Ureter (tissue), 1 donor: ENCODE measurements at regions not wholly inside any gene's neighbourhood (a gene's known extent, or its start where the extent isn't known, plus 50 kb on each side); places are given as distances from the start of the nearest gene placed in this dataset.

Source experiments
- DNase-seq: peaks from one replicate; pipeline ENCODE4 v3.0.0-alpha.2; 2020; ENCODE audit warnings: low spot score
- donor health status: DM: yes; HTN: yes; CAD: no.

DNA sequence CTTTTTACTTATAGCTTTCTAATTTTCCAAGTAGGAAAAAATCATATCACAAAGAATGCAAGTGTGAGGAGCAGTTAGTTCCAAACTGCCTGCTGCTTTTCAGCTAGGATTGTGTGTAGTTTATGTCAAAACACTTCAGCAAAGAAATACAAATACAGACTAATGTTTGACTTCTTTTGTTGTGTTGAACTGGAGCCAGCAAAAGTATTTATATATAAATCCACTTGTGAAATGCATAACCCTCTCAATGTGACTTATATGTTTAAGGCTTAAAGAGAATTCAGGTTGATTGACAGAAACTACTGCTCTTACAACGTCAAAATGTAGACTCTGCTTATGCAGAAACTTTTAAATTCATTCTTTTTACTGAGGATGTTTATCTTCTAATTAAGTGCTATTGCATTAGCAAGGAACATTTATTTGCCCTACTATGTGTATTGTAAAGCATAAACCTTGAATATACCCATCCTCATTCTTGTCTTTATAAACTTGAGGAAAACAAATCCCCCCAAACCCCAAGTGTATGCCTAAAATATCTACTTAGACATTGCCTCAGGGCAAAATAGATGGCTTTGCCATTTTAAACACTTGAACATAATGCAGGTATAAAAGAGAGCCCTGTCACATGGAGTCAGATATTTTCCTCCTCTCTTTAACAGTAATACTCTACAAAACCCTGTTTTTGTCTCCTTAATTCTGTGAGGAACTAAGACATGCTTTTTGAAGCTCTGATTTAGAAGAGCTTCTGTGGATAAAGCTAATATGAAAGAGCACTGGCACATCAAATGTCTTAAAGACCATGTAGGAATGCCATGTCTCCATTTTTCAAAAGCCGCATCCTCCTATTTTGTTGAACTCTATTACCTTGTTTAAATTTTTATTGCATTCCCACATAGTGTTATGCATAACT lies 302.8 kb upstream of the TBC1D5 start:
- no peak for DNase-seq

DNA sequence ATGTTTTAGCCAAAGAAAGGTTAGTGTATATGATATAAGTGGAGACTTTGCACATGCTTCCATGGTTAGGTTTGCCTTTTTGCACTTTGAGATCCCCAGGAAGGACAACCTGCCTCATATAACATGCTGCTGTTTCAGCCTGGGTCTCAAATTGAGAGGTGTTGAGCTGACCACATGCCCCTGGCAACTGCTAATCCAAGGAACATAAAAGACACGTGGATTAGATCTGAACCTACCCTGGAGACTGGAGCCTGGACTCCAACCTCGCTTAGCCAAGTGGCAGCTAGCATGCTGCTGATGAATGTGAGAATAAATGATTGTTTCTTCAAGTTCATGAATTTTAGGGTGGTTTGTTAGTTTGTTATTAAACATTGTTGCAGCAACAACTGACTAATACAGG lies 301.8 kb upstream of the TBC1D5 start:
- DNase-seq = no peak

DNA sequence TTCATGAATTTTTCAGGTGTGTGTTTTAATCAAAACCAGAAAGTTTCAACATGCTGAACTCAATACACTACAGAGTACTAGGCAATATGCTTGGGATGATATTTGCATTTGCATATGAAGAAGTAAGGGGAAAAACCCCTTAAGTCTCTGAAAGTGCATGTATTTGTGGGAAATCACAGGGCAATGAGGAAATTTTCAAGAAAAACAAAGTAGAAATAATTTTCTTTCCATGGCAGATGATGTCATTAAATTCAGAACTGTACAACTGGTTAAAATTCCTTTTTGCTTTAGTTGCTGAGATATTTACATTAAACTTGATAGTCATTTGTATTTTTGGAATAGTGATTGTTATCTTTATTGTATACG lies 294.0 kb upstream of the TBC1D5 start:
- no peak for DNase-seq

DNA sequence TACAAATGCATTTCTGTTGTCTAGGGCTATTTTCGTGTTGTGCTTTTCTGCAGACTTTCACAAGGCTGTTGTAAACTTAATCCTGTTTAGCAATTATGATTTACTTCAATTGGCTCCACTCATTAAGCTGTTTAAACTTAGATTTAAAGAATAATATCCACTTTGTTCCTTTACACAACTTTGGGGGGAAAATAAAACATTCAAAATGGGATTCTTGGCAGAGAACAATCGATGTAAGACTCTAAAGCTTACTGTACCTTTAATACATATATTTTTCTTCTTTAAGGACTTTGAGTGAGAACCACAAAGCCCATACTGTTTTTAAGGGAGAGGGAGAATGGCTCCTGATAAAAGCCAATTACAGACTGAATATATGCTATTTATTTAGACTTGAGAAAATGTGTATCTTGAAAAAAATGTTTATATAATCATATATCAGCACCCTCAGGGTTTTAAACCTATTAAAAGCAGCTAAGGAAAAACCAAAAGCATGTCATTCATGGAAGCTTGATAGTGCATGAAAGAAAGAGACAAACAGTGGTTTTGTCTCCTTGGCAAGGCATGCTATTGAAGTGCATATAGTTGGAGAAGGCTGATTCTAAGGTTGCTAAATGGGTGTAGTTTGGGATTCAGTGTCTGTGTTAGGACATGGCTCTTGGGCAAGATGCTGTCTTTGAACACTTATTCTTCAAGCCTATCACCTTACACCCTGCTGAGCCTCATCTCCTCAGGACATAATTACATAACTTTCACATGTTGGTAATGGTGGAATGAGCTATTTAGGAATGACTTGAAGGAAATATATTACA lies 293.4 kb upstream of the TBC1D5 start:
- no peak for DNase-seq

DNA sequence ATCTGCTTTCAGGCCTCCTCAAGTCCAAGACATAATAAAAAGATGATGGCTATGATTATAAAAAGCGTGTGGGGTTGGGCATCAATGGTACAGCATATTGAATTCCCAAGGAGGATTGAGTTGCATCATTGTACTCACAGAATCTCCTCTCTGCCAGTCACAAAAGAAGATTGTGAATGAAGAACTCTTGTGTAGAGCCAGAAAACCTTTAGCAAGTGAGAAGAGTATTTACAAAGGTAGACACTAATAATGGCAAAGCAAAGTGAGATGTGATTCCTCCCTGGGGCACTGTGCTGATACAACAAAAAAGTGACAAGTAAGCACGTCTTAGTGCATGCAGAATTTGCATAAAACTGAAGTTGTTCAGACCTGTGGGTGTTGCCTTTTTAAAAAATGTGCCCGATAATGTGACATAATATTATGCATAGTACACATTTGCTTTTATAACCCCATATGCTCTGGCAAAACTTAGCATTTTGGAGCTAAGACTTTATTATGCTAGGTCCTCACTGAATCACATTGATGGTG lies 291.2 kb upstream of the TBC1D5 start:
- no peak for DNase-seq

DNA sequence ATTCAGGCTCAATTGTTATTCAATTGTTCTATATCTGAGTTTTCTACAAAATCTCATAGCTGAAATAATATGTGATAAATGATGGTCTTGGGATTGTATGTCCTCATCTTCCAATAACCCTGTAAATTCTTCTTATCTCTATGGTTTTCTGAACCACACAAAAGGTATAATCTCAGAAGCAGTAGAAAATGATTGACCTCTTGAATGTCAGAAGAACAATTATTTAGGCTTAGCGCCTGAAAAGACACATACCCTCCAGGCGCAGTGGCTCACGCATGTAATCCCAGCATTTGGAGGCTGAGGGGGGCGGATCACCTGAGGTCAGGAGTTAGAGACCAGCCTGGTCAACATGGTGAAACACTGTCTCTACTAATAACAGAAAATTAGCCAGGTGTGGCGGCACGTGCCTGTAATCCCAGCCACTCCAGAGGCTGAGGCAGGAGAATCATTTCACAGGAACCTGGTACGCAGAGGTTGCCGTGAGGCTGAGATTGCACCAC lies 288.0 kb upstream of the TBC1D5 start:
- DNase-seq = no peak

DNA sequence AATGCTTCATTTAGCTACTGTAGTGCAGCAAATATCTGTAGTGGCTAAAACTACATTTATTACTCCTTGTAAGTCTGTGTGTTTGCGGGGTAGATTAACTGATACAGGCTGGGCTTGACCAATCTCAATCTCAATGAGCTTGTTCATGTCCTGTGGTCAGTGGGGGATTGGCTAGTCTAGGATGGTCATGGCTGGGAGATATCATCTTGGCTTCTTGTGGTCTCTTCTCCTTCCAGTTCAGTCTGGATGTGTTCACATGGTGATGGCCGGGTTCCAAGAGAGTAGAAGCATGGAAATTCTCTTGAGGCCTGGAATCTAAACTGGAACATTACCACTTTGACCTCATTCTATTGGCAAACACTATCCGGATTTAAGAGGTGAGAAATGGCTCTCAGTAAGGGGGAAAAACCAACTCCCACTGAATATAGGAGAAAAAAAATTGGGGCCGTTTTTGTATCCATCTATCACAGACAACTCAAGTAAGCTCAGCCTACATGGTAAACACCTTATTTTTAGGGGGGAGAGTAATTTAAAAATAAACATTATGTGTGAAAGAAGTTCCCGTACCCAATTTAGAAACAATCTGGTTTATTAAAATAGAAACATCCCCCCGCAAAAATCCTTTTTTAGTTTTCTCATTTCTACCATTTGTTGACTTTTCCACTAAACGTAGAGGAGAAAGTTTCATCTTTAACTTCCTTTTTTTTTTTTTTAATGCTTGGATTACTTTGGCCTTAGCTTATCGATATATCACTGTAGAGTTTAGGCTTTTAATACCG lies 284.9 kb upstream of the TBC1D5 start:
- no peak for DNase-seq

DNA sequence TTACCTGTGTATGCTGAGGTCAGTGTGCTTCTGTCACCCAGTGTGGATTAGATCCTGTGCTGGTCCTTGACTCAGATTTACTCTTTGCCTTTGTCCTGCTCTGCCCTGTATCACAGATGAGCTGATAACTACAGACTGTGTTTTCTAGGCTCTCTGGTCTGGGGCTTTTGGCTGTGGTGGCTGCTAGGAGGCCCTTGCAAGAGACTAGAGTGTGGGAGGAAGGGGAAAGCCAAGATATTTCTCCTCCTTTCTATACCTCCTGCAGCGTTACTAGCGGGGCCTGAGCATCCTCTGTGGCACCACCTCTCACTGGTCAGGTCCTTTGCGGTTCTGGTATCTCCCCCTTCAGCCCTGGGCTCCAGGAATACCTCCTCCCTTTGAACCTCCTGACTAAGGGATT lies 282.3 kb upstream of the TBC1D5 start:
- no peak for DNase-seq

DNA sequence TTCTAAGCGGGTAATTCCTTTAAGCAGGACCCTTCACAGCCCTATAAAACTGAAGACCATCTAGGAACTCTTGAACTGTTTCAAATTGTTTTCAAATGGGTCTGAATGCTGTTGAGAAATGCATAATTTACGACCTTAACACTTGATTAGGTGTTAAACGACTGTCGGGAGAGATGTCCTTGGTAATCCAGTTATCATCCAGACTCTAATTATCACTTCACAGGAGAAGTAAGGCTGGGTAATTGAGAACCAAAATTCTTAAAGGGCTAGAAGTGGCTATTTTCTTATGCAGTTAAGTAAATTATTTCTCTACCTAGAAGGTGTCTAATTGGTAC lies 276.7 kb upstream of the TBC1D5 start:
- no peak for DNase-seq

DNA sequence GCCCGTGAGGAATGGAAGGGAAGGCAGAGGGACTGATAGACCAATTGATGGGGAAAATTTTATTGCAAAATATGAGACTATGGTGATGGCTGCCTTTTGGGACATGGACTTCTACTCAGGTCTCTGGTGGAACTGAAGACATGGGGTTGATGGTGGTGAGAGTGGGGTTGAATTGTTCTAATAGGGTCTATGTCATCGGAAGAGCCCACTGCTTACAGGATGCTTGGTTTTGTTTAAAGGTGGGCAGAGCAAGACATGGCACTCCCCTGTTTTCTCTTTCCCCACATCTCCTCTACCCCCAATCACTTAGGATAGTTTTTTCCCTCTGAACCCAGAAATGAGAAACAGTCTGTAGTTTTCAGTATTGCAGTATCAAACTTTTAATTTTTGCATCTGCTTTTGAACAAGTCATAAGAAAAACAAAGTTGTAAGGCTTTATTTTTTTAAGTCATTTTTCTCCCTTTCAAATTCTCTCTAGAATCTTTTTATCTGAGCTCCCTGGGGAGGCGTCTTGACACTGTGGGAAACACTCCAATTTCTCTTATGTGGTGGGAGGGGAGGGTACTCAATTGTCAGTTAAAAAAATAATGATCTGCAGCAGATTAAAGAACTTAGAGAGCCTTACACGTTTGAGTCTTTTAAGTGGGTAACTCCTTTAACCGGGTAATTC lies 276.2 kb upstream of the TBC1D5 start:
- DNase-seq = no peak

DNA sequence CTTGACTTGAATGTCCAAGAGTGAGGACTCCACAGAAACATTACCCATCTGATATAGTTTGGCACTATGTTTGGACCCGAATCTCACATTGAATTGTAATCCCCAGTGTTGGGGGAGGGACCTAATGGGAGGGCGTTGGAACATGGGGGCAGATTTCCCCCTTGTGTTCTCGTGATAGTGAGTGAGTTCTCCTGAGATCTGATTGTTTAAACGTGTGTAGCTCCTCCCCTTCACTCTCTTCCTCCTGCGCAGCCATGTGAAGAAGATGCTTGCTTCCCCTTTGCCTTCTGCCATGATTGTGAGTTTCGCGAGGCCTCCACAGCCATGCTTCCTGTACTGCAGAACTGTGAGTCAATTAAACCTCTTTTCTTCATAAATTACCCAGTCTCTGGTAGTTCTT lies 273.9 kb upstream of the TBC1D5 start:
- no peak for DNase-seq

DNA sequence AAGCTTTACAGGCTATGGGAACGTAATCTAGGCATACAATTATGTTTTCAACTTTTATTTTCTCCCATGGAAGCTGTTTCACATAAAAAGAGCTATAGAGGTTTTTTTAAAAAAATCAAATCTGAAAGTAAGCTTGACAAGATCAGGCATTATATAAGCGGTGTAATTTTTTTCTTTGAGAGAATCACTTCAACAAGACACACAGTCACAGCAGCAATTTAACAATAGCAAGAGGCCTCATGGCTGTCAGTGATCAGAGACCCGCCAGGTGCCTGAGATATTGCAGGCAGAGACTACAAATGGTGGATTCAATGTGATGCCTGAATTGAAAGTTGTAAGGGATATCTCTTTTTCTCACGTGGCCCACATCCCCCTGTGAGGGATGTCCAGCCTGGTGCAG lies 270.5 kb upstream of the TBC1D5 start:
- no peak for DNase-seq

DNA sequence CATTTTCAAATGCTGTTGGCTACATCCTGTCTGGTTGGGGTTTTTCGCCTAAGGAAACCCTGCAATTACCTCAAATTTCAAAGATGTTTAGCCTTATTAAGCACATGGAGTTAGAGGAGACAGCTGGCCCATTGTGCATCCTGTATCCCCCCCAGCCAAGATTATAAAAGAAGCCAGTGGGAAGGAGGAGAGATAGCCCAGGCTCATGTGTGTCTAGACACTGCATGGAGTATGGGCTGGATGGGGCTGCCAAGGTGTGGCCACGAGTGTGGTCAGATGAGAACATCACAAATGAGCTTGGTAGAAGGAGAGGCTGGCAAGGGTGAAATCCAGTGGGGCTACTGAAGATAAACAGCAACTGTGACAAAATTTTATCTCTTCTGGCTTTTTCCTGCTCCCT lies 270.0 kb upstream of the TBC1D5 start:
- DNase-seq = no peak

DNA sequence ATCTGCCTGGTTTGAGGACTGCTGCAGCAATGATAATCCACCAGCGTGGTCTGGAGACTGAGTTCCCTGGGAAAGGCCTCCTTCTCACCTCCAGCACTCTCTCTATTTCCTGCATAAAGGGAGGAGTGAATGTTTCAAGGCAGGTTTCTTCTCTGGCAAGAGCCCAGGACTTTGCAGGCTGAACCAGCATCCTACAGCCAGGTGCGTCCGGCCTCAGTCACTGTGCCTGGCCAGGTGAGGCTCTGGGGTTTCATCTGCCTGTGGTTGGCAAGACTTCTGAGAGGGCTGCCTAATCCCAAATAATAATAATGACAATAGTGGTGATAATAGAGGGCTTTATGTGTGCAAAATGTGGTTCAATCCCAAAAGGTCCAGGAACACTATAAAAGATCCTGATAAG lies 269.0 kb upstream of the TBC1D5 start:
- no peak for DNase-seq

DNA sequence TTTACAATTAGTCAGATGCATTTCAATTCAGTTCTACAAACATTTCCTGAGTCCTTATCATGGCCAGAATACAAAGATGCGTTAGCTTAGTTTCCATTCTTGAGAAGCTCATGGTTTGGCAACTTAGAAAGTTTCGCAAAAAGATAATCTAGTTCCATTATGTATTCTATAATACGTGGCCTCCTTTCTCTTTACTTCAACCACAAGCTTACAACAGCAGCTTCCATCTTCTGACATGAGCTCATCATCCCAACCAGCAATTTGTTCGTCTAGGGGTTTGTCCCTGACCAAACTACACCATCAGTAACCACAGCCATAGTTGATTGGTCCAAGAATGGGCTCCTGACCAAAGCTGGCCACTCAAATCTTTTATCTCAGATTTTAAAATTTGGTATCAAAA lies 267.6 kb upstream of the TBC1D5 start:
- no peak for DNase-seq

DNA sequence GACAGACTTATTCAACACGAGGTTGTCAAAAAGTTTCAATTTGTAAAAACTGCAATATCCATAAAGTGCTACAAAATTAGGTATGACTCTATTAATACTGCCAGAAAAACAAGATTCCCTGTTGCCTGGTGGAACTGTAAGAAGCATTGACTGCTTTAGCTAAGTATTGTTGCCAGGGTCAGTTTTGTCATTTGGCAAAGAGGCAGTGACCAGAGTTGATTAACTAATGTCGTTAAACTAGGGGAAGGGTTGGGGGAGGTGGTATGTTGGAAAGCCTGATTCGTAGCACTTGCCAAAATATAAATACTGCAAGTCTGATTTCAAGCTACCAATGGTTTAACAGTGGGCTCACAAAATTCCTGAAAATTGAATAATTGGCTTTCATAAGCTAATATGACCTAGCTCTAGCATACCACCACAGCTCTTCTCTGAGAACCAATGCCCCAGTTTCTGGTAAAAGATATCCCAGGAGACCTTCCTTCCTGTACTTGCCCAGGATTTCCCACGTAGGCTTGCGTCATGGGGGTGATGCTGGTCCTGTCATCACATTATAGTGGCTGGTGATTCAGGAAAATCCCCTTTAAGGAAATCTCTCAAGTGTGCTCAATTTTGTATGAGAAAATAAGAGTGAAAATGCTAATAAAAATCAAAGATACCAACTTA lies 266.4 kb upstream of the TBC1D5 start:
- no peak for DNase-seq

DNA sequence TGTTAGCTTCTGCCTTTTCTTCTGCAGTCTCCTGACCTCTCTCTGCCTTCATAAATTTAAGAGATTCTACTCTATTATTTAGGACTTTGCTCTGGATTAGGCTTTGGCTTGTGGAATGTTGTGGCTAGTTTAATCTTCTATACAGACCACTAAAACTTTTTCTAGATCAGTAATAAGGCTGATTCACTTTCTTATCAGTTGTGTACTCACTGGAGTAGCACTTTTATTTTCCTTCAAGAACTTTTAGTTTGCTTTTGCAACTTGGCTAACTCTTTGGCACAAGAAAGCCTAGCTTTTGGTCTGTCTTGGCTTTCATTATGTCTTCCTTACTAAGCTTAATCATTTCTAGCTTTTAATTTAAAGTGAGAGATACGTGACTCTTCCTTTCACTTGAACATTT lies 265.5 kb upstream of the TBC1D5 start:
- no peak for DNase-seq

DNA sequence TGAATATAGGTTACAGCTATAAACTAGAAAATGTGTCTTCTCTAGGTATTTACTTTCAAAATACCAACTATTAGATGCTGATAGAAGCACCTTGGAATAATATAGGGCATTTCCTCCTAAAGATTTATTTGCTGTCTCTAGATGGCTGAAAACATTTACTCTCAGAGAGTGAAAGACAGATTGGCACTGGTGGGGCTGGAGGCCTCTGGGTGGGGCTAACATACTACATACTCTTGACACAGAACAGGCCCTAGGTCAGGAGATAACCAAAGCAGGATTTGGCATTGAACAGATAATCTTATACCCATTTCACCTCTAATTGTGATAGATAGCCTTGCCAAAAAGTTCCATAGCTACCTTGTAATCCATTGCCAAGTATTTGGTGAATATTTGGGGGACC lies 253.3 kb upstream of the TBC1D5 start:
- DNase-seq = no peak

DNA sequence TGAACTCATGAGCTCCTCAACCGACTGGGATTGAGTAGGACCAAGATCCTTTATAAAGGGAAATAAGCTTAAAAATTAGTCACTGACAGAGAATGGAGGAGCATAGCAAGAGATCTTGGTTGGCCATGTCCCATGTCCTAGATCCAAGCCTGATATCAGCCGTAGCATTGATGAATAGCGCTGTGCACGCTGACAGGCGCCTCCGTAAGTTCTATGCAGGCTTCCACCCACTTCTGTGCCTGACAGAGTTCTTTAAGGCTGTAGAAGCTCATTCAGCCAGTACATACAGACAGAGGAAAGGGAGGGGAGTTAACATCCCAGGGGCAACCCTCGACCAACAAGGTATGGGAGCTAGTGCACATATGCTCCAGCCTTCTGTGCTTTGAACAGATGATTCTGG lies 251.7 kb upstream of the TBC1D5 start:
- no peak for DNase-seq

DNA sequence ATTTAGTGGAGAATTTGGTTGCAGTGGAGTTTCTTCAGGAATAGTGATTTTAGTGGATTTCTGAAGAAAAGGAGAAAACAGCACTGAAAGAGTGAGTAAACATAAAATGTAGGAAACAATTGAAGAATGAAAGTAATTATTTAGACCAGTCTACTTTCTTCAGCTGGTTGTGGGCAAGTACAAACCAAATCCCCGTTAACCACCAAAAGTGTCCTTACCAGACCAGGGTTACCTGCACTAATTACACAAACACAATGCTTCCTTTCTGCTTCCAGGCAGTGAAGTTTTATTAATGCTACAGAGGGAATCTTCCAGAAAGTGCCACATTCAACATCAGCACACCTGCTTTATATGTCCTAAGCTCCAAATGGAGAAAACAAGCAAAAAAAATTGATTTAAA lies 248.0 kb upstream of the TBC1D5 start:
- DNase-seq = no peak

DNA sequence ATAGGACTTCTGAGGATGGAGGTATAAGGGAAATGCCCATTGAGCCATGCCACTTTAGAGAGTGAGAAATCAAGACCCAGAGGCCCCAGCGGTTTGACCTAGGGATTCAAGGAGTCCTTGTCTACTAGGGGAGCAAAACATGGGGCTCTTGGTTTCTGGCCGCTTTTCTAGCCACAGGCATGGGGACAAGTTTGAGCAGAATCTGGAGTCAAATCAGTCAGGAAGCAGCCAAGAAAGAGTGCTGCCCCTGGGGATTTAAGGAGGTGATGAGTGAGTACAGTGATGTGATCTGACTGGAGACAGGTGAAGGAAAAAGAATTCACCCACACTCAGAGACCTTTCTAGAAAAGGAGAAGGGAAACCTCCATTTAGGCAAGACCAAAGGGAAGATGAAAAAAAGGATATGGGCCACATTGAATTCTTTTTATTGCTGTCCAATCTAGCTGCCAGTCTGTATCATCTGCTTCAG lies 244.0 kb upstream of the TBC1D5 start:
- no peak for DNase-seq
